Retinal pigment epithelial cell (primary cell): ENCODE measurements at regions not wholly inside any gene's neighbourhood (a gene's known extent, or its start where the extent isn't known, plus 50 kb on each side); places are given as distances from the start of the nearest gene placed in this dataset.

Source experiments
- DNase-seq: peaks from one replicate; pipeline ENCODE4 v3.0.0-alpha.2; 2010; ENCODE audit warnings: low read depth
- H3K4me3 ChIP-seq: 2 replicates; pipeline ENCODE4 v1.5.1; 2011; ENCODE audit warnings: mild to moderate bottlenecking, low read length, control low read depth, moderate library complexity
- CTCF ChIP-seq: conservative IDR thresholded peaks from 2 replicates; pipeline ENCODE4 v1.5.1; 2011; ENCODE audit warnings: low read depth, low read length, control low read depth, inconsistent platforms

GRCh38 chr6:5937169-5937909 lies 69.4 kb downstream of the NRN1 start:
- H3K4me3 ChIP-seq: no peak overlapping the region
- DNase-seq: no peak
- no peak for TF ChIP-seq CTCF

GRCh38 chr6:5936631-5937030 lies 70.1 kb downstream of the NRN1 start:
- no peak for DNase-seq
- no peak for TF ChIP-seq CTCF
- H3K4me3 ChIP-seq: no peak overlapping the region

DNA sequence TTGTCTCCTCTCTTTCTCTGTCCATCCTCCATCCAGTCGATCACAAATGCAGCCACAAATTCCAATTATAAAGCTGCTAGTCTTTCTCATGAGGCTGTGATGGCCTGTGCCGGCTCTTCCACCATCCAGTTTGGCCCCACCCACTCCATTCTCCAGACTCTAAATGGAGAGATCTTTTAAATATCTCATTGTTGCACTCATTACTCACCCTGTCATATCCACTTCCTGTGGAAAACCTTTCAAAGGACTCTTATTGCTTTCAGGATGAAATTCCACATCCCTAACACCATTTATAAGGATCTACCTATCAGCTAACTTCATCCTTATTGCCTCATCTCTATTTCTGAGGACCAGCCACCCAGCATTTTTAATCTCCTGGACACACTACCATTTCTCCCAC lies 70.6 kb downstream of the NRN1 start:
- H3K4me3 ChIP-seq: no peak overlapping the region
- DNase-seq: no peak
- TF ChIP-seq CTCF: no peak

DNA sequence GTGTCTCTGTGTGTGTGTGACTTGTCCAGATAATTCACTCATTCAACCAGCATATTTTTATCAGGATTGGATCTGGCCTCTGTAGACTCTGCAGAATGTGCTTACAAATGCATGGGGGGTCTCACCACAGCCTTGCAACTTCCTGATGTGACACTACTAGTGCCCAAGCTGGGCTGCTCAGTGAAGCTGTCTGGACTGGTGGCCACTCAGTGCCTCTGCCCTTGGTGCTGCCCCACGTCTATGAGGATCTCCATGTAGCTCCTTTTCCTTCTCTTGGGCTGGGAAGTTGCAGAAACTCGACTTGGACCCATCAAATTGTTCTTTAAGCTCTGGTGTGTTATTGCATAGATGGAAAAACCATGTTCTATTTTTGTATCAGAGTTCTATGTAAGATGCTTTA lies 75.8 kb downstream of the NRN1 start:
- no peak overlapping the region for H3K4me3 ChIP-seq
- no peak for TF ChIP-seq CTCF
- no peak for DNase-seq

DNA sequence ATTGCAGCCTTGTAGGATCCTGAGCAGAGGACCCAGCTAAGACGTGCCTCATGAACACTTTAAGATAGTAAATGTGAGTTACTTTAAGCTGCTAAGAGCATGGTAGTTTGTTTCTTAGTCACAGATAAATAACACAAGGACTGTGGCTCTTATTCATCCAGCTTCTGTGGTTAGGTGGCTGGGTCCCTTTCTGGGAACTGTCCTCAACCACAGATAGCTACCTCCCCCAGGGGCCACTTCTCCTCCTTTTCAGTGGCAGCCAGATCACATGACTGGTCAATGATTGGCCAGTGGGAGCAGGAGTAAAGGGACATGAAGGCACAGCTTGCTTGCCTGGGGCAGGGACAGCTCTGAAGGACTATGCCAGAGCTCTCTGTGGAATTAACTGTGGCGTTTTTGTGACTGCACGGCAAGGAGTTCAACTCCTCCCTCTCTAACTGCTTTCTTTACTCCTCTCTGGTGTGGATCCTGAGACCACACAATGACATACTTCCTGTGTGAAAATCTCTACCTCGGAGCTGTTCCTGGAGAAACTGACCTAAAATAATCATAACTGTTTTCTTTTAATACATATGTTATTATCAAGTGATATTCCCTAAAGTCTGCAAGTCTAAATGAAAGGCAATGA lies 76.5 kb downstream of the NRN1 start:
- no peak overlapping the region for H3K4me3 ChIP-seq
- DNase-seq: no peak
- TF ChIP-seq CTCF: no peak

- no peak for TF ChIP-seq CTCF
- no peak overlapping the region for H3K4me3 ChIP-seq
- DNase-seq: no peak
Measured at GRCh38 chr6:5923840-5924239, 82.9 kb downstream of the NRN1 start.

GRCh38 chr6:5922230-5922629 lies 84.5 kb downstream of the NRN1 start:
- TF ChIP-seq CTCF: no peak
- DNase-seq: no peak
- H3K4me3 ChIP-seq: no peak overlapping the region
